ENCODE measurements at regions not wholly inside any gene's neighbourhood (a gene's known extent, or its start where the extent isn't known, plus 50 kb on each side); places are given as distances from the start of the nearest gene placed in this dataset.

- TF ChIP-seq POLR2AphosphoS5 (IDR thresholded peaks at IDR 0.05; ENCODE audit: low read depth, low read length) (no peak), POLR2A (IDR thresholded peaks at IDR 0.05; ENCODE audit: low read depth, low read length) (no peak), POU2F2 (IDR thresholded peaks at IDR 0.05; ENCODE audit: low read depth, low read length) (no peak), TAF1 (IDR thresholded peaks at IDR 0.05; ENCODE audit: low read depth, low read length) (no peak)
Observed at GRCh38 chr21:16751695-16752474, 761.0 kb upstream of the CXADR start.
